H9 (cell line): ENCODE measurements at regions not wholly inside any gene's neighbourhood (a gene's known extent, or its start where the extent isn't known, plus 50 kb on each side); places are given as distances from the start of the nearest gene placed in this dataset.

Experiments
- DNase-seq: peaks from one replicate; pipeline ENCODE4 v3.0.0-alpha.2; 2017
- H2AFZ ChIP-seq: one replicate; pipeline ENCODE4 v1.6.1; 2013; ENCODE audit warnings: mild to moderate bottlenecking, low read length, control low read depth, moderate library complexity
- H2AK5ac ChIP-seq: 2 replicates; pipeline ENCODE4 v1.6.1; 2013; ENCODE audit warnings: low read length, control low read depth, mixed read lengths; ENCODE audit not compliant: insufficient read length
- H2BK120ac ChIP-seq: one replicate; pipeline ENCODE4 v1.6.1; 2013; ENCODE audit warnings: low read depth, mild to moderate bottlenecking, low read length, control low read depth, inconsistent platforms; ENCODE audit not compliant: poor library complexity, severe bottlenecking
- H2BK12ac ChIP-seq: 2 replicates; pipeline ENCODE4 v1.6.1; 2013; ENCODE audit warnings: low read length, control low read depth, mixed read lengths, low read depth; ENCODE audit not compliant: insufficient read length
- H2BK15ac ChIP-seq: 2 replicates; pipeline ENCODE4 v1.6.1; 2013; ENCODE audit warnings: low read depth, low read length, control low read depth
- H2BK20ac ChIP-seq: one replicate; pipeline ENCODE4 v1.6.1; 2013; ENCODE audit warnings: low read depth, mild to moderate bottlenecking, low read length, control low read depth, inconsistent platforms; ENCODE audit not compliant: poor library complexity, severe bottlenecking
- H2BK5ac ChIP-seq: 2 replicates; pipeline ENCODE4 v1.6.1; 2013; ENCODE audit warnings: low read length, control low read depth, mixed read lengths; ENCODE audit not compliant: insufficient read length
- H3K14ac ChIP-seq: 2 replicates; pipeline ENCODE4 v1.6.1; 2013; ENCODE audit warnings: low read length, control low read depth; ENCODE audit not compliant: insufficient read depth
- H3K18ac ChIP-seq: 2 replicates; pipeline ENCODE4 v1.6.1; 2013; ENCODE audit warnings: low read depth, mild to moderate bottlenecking, mixed read lengths, low read length, control low read depth; ENCODE audit not compliant: insufficient read length
- H3K23ac ChIP-seq: 2 replicates; pipeline ENCODE4 v1.6.1; 2013; ENCODE audit warnings: low read length, control low read depth, mixed read lengths, low read depth; ENCODE audit not compliant: insufficient read length
- H3K23me2 ChIP-seq: 2 replicates; pipeline ENCODE4 v1.6.1; 2013; ENCODE audit warnings: low read depth, mild to moderate bottlenecking, mixed read lengths, low read length, control low read depth; ENCODE audit not compliant: insufficient read length, poor library complexity, severe bottlenecking
- H3K27ac ChIP-seq: 2 replicates; pipeline ENCODE4 v1.5.1; 2013; ENCODE audit warnings: low read length, control low read depth, mixed read lengths, low read depth; ENCODE audit not compliant: insufficient read length
- H3K27me3 ChIP-seq: 2 replicates; pipeline ENCODE4 v1.6.1; 2013; ENCODE audit warnings: low read length, control low read depth, inconsistent platforms; ENCODE audit not compliant: insufficient read depth
- H3K4ac ChIP-seq: 2 replicates; pipeline ENCODE4 v1.6.1; 2013; ENCODE audit warnings: low read depth, mild to moderate bottlenecking, control low read depth, inconsistent platforms, low read length, moderate library complexity
- H3K4me1 ChIP-seq: 2 replicates; pipeline ENCODE4 v1.6.1; 2013; ENCODE audit warnings: low read length, control low read depth, inconsistent platforms; ENCODE audit not compliant: insufficient read depth
- H3K4me2 ChIP-seq: 2 replicates; pipeline ENCODE4 v1.6.1; 2013; ENCODE audit warnings: low read length, control low read depth, mixed read lengths; ENCODE audit not compliant: insufficient read length, insufficient read depth
- H3K56ac ChIP-seq: 2 replicates; pipeline ENCODE4 v1.6.1; 2013; ENCODE audit warnings: low read depth, mild to moderate bottlenecking, mixed read lengths, low read length, control low read depth; ENCODE audit not compliant: insufficient read length
- H3K79me1 ChIP-seq: 2 replicates; pipeline ENCODE4 v1.6.1; 2013; ENCODE audit warnings: low read depth, mild to moderate bottlenecking, moderate library complexity, low read length, control low read depth, inconsistent platforms; ENCODE audit not compliant: insufficient read depth, poor library complexity, severe bottlenecking
- H3K79me2 ChIP-seq: 2 replicates; pipeline ENCODE4 v1.6.1; 2013; ENCODE audit warnings: low read length, control low read depth, inconsistent platforms; ENCODE audit not compliant: insufficient read depth
- H3K9ac ChIP-seq: 2 replicates; pipeline ENCODE4 v1.6.1; 2013; ENCODE audit warnings: low read length, control low read depth, mixed read lengths; ENCODE audit not compliant: insufficient read length; ENCODE audit errors: extremely low read depth
- H3K9me3 ChIP-seq: one replicate; pipeline ENCODE4 v1.6.1; 2013; ENCODE audit warnings: low read depth, low read length, inconsistent platforms; ENCODE audit not compliant: control insufficient read depth
- H3T11ph ChIP-seq: one replicate; pipeline ENCODE4 v1.6.1; 2013; ENCODE audit warnings: mild to moderate bottlenecking, low read length, control low read depth, inconsistent platforms
- H4K20me1 ChIP-seq: one replicate; pipeline ENCODE4 v1.6.1; 2013; ENCODE audit not compliant: control insufficient read depth, insufficient read length, insufficient read depth
- H4K5ac ChIP-seq: 2 replicates; pipeline ENCODE4 v1.6.1; 2013; ENCODE audit warnings: low read depth, mild to moderate bottlenecking, mixed read lengths, low read length, control low read depth; ENCODE audit not compliant: insufficient read length
- H4K8ac ChIP-seq: replicated peaks from 2 replicates; pipeline ENCODE4 v1.6.1; 2013; ENCODE audit warnings: low read length, control low read depth, mixed read lengths, low read depth; ENCODE audit not compliant: insufficient read length
- H4K91ac ChIP-seq: 2 replicates; pipeline ENCODE4 v1.6.1; 2013; ENCODE audit warnings: low read depth, mild to moderate bottlenecking, moderate library complexity, mixed read lengths, low read length, control low read depth; ENCODE audit not compliant: insufficient read length
- H3K27ac Mint-ChIP-seq, 3 experiments: 2 replicates in 2 of 3; 3 replicates in 1 of 3; pipeline ENCODE4 v1.8.0; 2020 to 2021; ENCODE audit warnings: mixed read lengths in 3 of 3, mild to moderate bottlenecking in 1 of 3, moderate library complexity in 1 of 3
- H3K27me3 Mint-ChIP-seq: 2 replicates; pipeline ENCODE4 v1.8.0; 2021; ENCODE audit warnings: low read depth, mild to moderate bottlenecking, moderate library complexity, mixed read lengths
- H3K36me3 Mint-ChIP-seq, 3 experiments: 2 replicates in 2 of 3; 3 replicates in 1 of 3; pipeline ENCODE4 v1.8.0; 2020 to 2021; ENCODE audit warnings: low read depth in 3 of 3, mixed read lengths in 3 of 3; ENCODE audit not compliant: insufficient read depth in 1 of 3
- H3K4me1 Mint-ChIP-seq, 2 experiments: 2 replicates each; pipeline ENCODE4 v1.8.0; 2020; ENCODE audit warnings: mixed read lengths in 2 of 2
- H3K4me3 Mint-ChIP-seq, 2 experiments: 2 replicates in 1 of 2; 3 replicates in 1 of 2; pipeline ENCODE4 v1.8.0; 2020 to 2021; ENCODE audit warnings: mild to moderate bottlenecking in 2 of 2, mixed read lengths in 2 of 2, moderate library complexity in 1 of 2
- H3K9me3 Mint-ChIP-seq, 2 experiments: 2 replicates in 1 of 2; 3 replicates in 1 of 2; pipeline ENCODE4 v1.8.0; 2020; ENCODE audit warnings: mild to moderate bottlenecking in 2 of 2, mixed read lengths in 2 of 2, moderate library complexity in 1 of 2
- WGBS: extraction: QIAGEN DNeasy Blood & Tissue Kit; methylation state at CpG from one replicate; pipeline ENCODE4 v1.1.7; 2013; ENCODE audit warnings: missing lambda C conversion rate, low lambda C conversion rate, mixed read lengths; ENCODE audit not compliant: insufficient read length; ENCODE audit errors: extremely low coverage; 5-methylcytosine and 5-hydroxymethylcytosine counted together
- TF ChIP-seq, protein P1 (sequence below): fragments of 200-600 bp; sonication (generic); conservative IDR thresholded peaks from 3 replicates; pipeline ENCODE4 v1.8.0; 2021; ENCODE audit warnings: antibody characterized with exemption, mild to moderate bottlenecking

- no peak overlapping the region for H2AFZ ChIP-seq
- Mint-ChIP-seq H3K36me3 (peaks cover 0 to 14% (median 2%) of the 10 kb centered on the region in 3 experiments; a peak in 6 of 7 replicates), H3K27ac (no peak overlapping the region)
These were observed 324.1 kb upstream of the ADAMTS5 start for GRCh38 chr21:27291006-27291405.

More at GRCh38 chr21:27291006-27291405, 324.1 kb upstream of the ADAMTS5 start:
- H4K5ac ChIP-seq, result no peak overlapping the region
- no peak overlapping the region for H2AK5ac ChIP-seq
- no peak overlapping the region for H4K91ac ChIP-seq
- H3K27me3 ChIP-seq, result no peaks in the 10 kb centered on the region
- H2BK20ac ChIP-seq, result no peak overlapping the region
- no peak overlapping the region for H3K23ac ChIP-seq
- no peak overlapping the region for H3K56ac ChIP-seq
- no peak overlapping the region for H3T11ph ChIP-seq
- no peak overlapping the region for H3K9ac ChIP-seq
- no peaks in the 10 kb centered on the region for H3K79me1 ChIP-seq
- no CpG with 5 or more reads among the region's 1 CpG for WGBS
- H3K27ac ChIP-seq, result no peak overlapping the region
- no peaks in the 10 kb centered on the region for H4K20me1 ChIP-seq
- H3K23me2 ChIP-seq, result no peaks in the 10 kb centered on the region
- no peak overlapping the region for H3K4ac ChIP-seq
- Mint-ChIP-seq H3K4me3 (no peak overlapping the region), H3K4me1 (no peaks in the 10 kb centered on the region), H3K9me3 (peaks cover 11 to 14% of the 10 kb centered on the region in 2 experiments; a peak in 4 of 5 replicates), H3K27me3 (no peaks in the 10 kb centered on the region)
- H3K14ac ChIP-seq, result no peak overlapping the region
- no peaks in the 10 kb centered on the region for H3K9me3 ChIP-seq
- TF ChIP-seq, protein P1, sequence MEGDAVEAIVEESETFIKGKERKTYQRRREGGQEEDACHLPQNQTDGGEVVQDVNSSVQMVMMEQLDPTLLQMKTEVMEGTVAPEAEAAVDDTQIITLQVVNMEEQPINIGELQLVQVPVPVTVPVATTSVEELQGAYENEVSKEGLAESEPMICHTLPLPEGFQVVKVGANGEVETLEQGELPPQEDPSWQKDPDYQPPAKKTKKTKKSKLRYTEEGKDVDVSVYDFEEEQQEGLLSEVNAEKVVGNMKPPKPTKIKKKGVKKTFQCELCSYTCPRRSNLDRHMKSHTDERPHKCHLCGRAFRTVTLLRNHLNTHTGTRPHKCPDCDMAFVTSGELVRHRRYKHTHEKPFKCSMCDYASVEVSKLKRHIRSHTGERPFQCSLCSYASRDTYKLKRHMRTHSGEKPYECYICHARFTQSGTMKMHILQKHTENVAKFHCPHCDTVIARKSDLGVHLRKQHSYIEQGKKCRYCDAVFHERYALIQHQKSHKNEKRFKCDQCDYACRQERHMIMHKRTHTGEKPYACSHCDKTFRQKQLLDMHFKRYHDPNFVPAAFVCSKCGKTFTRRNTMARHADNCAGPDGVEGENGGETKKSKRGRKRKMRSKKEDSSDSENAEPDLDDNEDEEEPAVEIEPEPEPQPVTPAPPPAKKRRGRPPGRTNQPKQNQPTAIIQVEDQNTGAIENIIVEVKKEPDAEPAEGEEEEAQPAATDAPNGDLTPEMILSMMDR, result no peak
- no peaks in the 10 kb centered on the region for H3K4me1 ChIP-seq
- H3K18ac ChIP-seq, result no peak overlapping the region
- H2BK5ac ChIP-seq, result no peak overlapping the region
- H3K4me2 ChIP-seq, result no peak overlapping the region
- H2BK15ac ChIP-seq, result no peak overlapping the region
- H4K8ac ChIP-seq, result no peak overlapping the region
- no peaks in the 10 kb centered on the region for H3K79me2 ChIP-seq
- no peak overlapping the region for H2BK12ac ChIP-seq
- no peak for DNase-seq
- no peak overlapping the region for H2BK120ac ChIP-seq
